ACC112 (cell line): ENCODE measurements at regions not wholly inside any gene's neighbourhood (a gene's known extent, or its start where the extent isn't known, plus 50 kb on each side); places are given as distances from the start of the nearest gene placed in this dataset.
"Not testable (repeated sequence)": the region's sequence is repeated elsewhere in the genome, so short reads cannot be mapped to it uniquely, and the experiment has no call there.

ENCODE experiments used
- H2AFZ ChIP-seq: fragments of 200-600 bp; sonication (generic); one replicate; pipeline ENCODE4 v1.6.0; 2017; ENCODE audit warnings: antibody characterized with exemption, low read length; ENCODE audit not compliant: unreplicated experiment
- H3K27ac ChIP-seq: fragments of 200-600 bp; sonication (generic); 2 replicates; pipeline ENCODE4 v1.5.1; 2014; ENCODE audit warnings: low read depth, mild to moderate bottlenecking, antibody characterized with exemption, low read length, moderate library complexity
- H3K27me3 ChIP-seq: fragments of 200-600 bp; sonication (generic); 2 replicates; pipeline ENCODE4 v1.6.1; 2014; ENCODE audit warnings: mild to moderate bottlenecking, antibody characterized with exemption, low read length, moderate library complexity, mixed read lengths; ENCODE audit not compliant: insufficient read depth
- H3K36me3 ChIP-seq: fragments of 200-600 bp; sonication (generic); 2 replicates; pipeline ENCODE4 v1.6.1; 2016; ENCODE audit warnings: mild to moderate bottlenecking, antibody characterized with exemption, low read length, moderate library complexity, mixed read lengths; ENCODE audit not compliant: insufficient read depth
- H3K4me1 ChIP-seq: fragments of 200-600 bp; sonication (generic); one replicate; pipeline ENCODE4 v1.6.1; 2016; ENCODE audit warnings: low read length, mixed read lengths; ENCODE audit not compliant: insufficient read depth, unreplicated experiment, control insufficient read depth
- H3K4me3 ChIP-seq: fragments of 200-600 bp; sonication (generic); 2 replicates; pipeline ENCODE4 v1.5.1; 2014; ENCODE audit warnings: mild to moderate bottlenecking, low read depth, low read length
- H3K79me2 ChIP-seq: fragments of 200-600 bp; sonication (generic); one replicate; pipeline ENCODE4 v1.6.0; 2016; ENCODE audit warnings: low read length; ENCODE audit not compliant: control insufficient read depth, unreplicated experiment, insufficient read depth

- not testable (repeated sequence) for H3K4me1 ChIP-seq, H3K36me3 ChIP-seq, H2AFZ ChIP-seq, H3K79me2 ChIP-seq, H3K27ac ChIP-seq, H3K4me3 ChIP-seq, H3K27me3 ChIP-seq
These were observed 175.7 kb downstream of the TRIM43 start for GRCh38 chr2:95767531-95767930.

DNA sequence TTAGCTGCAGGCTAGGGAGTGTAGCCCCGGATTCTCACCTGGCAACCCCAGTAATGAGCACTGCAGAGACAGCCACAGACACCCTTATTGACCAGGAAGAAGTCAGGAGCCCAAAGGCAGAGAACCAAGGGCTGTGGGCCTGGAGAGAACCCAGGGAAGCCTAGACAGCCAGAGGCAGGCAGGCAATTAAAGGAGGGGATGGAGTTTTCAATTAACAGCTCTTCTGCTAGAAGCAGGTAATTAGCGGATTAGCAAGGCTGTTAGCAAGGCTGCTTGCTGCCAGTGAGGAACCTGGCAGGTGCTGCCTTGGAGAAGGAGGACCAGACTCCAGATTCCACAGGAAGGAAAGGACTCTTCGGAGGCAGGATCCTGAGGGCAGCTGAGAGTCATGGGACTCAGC is 176.1 kb downstream of the TRIM43 start:
- not testable (repeated sequence) for H3K27ac ChIP-seq, H2AFZ ChIP-seq, H3K4me1 ChIP-seq, H3K36me3 ChIP-seq, H3K4me3 ChIP-seq, H3K27me3 ChIP-seq, H3K79me2 ChIP-seq

GRCh38 chr2:95769256-95769655 is 177.5 kb downstream of the TRIM43 start:
- H3K79me2 ChIP-seq, H3K4me1 ChIP-seq, H3K27me3 ChIP-seq, H3K36me3 ChIP-seq, H3K4me3 ChIP-seq, H2AFZ ChIP-seq, H3K27ac ChIP-seq: not testable (repeated sequence)

GRCh38 chr2:95770726-95771125 is 178.9 kb downstream of the TRIM43 start:
- H2AFZ ChIP-seq, H3K79me2 ChIP-seq, H3K27me3 ChIP-seq, H3K4me1 ChIP-seq, H3K4me3 ChIP-seq, H3K27ac ChIP-seq, H3K36me3 ChIP-seq: not testable (repeated sequence)

DNA sequence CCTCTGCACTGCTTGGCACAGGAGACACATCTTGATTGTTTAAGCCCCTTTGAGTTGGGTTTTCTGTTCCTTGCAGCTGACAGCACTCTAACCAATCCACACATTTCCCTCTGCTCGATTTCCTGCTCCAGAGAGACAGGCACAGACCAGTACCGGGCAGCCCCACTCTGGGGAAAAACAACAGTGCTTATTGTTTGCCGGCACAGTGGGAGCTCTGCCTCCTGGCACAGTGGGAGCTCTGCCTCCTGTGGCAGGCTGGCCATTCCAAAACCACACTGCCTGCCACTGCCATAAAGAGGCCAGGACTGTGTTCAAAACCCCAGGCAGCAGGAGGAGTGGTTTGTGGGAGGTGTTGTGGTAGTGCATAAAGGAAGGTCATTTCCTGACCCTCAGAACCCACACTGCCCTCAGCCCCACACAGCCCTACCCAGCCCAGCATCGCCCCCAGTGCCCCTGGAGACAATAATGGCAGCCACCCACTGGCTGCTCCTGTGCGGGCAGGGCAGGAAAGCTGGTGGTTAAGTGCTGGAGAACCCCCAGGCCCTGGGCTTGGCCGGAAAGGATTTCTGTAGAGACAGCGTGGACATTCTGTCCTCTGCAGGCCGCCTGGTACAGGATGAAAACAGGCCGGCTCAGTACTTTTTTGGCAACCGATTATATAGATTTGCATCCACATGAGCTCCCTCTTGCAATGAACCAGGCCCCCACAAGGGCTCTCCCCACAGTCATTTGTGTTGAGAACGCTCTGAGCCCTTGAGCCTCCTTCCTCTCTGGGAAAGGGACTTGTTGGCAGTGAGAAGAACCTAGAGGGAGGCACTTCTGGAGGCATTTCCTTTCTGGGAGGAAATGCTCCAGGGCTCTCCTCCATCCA is 182.8 kb downstream of the TRIM43 start:
- not testable (repeated sequence) for H2AFZ ChIP-seq, H3K27ac ChIP-seq, H3K4me3 ChIP-seq, H3K79me2 ChIP-seq, H3K4me1 ChIP-seq, H3K27me3 ChIP-seq, H3K36me3 ChIP-seq

GRCh38 chr2:95775193-95775531 is 183.4 kb downstream of the TRIM43 start:
- H3K27me3 ChIP-seq, H3K4me3 ChIP-seq, H2AFZ ChIP-seq, H3K36me3 ChIP-seq, H3K27ac ChIP-seq, H3K79me2 ChIP-seq, H3K4me1 ChIP-seq: not testable (repeated sequence)
